HG03064 (cell line): ENCODE measurements at regions not wholly inside any gene's neighbourhood (a gene's known extent, or its start where the extent isn't known, plus 50 kb on each side); places are given as distances from the start of the nearest gene placed in this dataset.

Experiments
- ATAC-seq: cut with Tn5 transposase; IDR thresholded peaks from one replicate; pipeline ENCODE4 v1.9.1; 2021; ENCODE audit warnings: low read depth; ENCODE audit not compliant: unreplicated experiment

GRCh38 chr4:35918491-35918977 is 325.8 kb downstream of the ARAP2 start:
- no peak for ATAC-seq

GRCh38 chr4:35925806-35926205 is 318.5 kb downstream of the ARAP2 start:
- peak; percentile 93 for ATAC-seq

- ATAC-seq = no peak
These were observed 317.5 kb downstream of the ARAP2 start for GRCh38 chr4:35926788-35927187.

- no peak for ATAC-seq
These were observed 310.4 kb downstream of the ARAP2 start for GRCh38 chr4:35933901-35934300.

GRCh38 chr4:35934320-35934981 is 309.9 kb downstream of the ARAP2 start:
- no peak for ATAC-seq

- ATAC-seq = no peak
These were observed 305.4 kb downstream of the ARAP2 start for GRCh38 chr4:35938936-35939335.

- no peak for ATAC-seq
These were observed 304.6 kb downstream of the ARAP2 start for GRCh38 chr4:35939751-35940150.

GRCh38 chr4:35942092-35942491 is 302.2 kb downstream of the ARAP2 start:
- ATAC-seq = no peak

GRCh38 chr4:35943606-35944005 is 300.7 kb downstream of the ARAP2 start:
- ATAC-seq = no peak

- ATAC-seq = no peak
These were observed 296.1 kb downstream of the ARAP2 start for GRCh38 chr4:35948171-35948570.

- ATAC-seq = no peak
These were observed 293.9 kb downstream of the ARAP2 start for GRCh38 chr4:35950442-35950841.

GRCh38 chr4:35952751-35953150 is 291.6 kb downstream of the ARAP2 start:
- ATAC-seq = no peak

GRCh38 chr4:35963383-35963782 is 280.9 kb downstream of the ARAP2 start:
- ATAC-seq = no peak

- no peak for ATAC-seq
These were observed 280.3 kb downstream of the ARAP2 start for GRCh38 chr4:35963974-35964515.

GRCh38 chr4:35965300-35965699 is 279.0 kb downstream of the ARAP2 start:
- ATAC-seq = no peak

GRCh38 chr4:35966566-35966965 is 277.7 kb downstream of the ARAP2 start:
- ATAC-seq = no peak

- ATAC-seq = no peak
These were observed 273.9 kb downstream of the ARAP2 start for GRCh38 chr4:35970366-35970960.

- ATAC-seq = no peak
These were observed 271.5 kb downstream of the ARAP2 start for GRCh38 chr4:35972814-35973213.

GRCh38 chr4:35975617-35976355 is 268.5 kb downstream of the ARAP2 start:
- no peak for ATAC-seq

- no peak for ATAC-seq
These were observed 265.8 kb downstream of the ARAP2 start for GRCh38 chr4:35978551-35978950.

- no peak for ATAC-seq
These were observed 262.0 kb downstream of the ARAP2 start for GRCh38 chr4:35982318-35982717.
